GM12865 (cell line): ENCODE measurements at regions not wholly inside any gene's neighbourhood (a gene's known extent, or its start where the extent isn't known, plus 50 kb on each side); places are given as distances from the start of the nearest gene placed in this dataset.

Source experiments
- DNase-seq: peaks from one replicate; pipeline ENCODE4 v3.0.0; 2010; ENCODE audit warnings: low read depth
- H3K4me3 ChIP-seq: 2 replicates; pipeline ENCODE4 v1.5.1; 2011; ENCODE audit warnings: mild to moderate bottlenecking, low read depth, low read length, control low read depth
- TF ChIP-seq, protein P1 (sequence below): IDR thresholded peaks from 2 replicates; pipeline ENCODE4 v1.5.1; 2011; ENCODE audit warnings: low read length, control low read depth, low read depth, inconsistent platforms; ENCODE audit not compliant: insufficient read depth; ENCODE audit errors: missing control alignments

DNA sequence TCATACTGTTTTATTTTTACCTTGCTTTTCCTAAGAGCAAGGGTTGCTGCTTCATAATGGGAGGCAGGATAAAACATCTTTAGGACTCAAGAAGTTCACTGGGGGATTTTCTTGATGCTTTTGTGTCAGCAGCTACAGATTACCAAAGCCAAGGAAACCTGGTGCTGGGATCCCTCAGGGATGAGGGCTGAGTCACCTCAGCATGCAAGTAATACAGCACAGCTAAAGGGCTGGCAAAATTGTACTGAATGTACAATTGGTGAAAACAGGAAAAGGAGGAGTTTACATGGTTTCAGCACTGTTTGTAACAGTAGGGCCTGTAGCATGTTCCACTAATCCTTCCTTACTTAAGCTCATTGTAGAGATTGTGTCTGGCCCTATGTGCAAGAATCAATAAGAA is 1056.8 kb downstream of the SORCS1 start:
- TF ChIP-seq, protein P1, sequence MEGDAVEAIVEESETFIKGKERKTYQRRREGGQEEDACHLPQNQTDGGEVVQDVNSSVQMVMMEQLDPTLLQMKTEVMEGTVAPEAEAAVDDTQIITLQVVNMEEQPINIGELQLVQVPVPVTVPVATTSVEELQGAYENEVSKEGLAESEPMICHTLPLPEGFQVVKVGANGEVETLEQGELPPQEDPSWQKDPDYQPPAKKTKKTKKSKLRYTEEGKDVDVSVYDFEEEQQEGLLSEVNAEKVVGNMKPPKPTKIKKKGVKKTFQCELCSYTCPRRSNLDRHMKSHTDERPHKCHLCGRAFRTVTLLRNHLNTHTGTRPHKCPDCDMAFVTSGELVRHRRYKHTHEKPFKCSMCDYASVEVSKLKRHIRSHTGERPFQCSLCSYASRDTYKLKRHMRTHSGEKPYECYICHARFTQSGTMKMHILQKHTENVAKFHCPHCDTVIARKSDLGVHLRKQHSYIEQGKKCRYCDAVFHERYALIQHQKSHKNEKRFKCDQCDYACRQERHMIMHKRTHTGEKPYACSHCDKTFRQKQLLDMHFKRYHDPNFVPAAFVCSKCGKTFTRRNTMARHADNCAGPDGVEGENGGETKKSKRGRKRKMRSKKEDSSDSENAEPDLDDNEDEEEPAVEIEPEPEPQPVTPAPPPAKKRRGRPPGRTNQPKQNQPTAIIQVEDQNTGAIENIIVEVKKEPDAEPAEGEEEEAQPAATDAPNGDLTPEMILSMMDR, result no peak
- no peak overlapping the region for H3K4me3 ChIP-seq
- DNase-seq, result no peak

DNA sequence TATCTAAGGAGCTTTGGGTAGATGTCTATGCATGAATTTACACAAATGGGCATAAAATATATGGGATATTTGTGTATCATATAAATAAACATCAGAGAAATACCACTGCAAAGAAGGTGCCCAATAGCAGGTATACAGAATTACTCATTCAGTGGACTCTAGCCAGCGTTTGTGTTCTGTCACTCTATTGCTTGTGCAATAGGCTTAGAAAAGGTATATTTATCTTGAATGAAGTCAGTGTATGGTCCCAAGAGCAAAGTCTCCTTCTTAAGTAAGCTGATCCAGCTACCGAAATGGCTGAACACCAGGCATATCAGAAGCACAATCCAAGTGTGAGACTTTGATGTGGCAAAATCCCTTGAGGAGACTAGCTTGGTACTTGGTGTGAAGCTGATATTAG is 1058.4 kb downstream of the SORCS1 start:
- no peak for DNase-seq
- TF ChIP-seq, protein P1, result no peak
- H3K4me3 ChIP-seq, result no peak overlapping the region

DNA sequence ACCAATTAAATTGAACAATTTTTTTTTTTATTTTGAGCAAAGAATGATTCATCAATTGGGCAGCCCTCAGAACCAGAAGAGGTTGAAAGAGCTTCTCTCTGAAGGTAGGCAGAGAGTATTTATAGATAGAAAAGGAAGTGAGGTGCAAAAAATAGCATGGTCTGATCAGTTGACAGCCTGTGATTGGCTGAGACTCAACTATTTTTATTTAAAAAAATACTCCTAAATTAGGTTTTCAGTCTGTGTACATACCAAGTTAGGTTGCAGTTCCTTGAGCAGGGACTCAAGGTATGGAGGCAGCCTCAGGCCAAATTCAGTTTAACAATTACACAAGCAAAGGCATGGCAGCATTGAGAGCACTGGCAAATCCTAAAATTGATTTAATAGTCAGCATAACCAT is 1074.7 kb downstream of the SORCS1 start:
- TF ChIP-seq, protein P1, result no peak
- DNase-seq, result no peak
- no peak overlapping the region for H3K4me3 ChIP-seq

DNA sequence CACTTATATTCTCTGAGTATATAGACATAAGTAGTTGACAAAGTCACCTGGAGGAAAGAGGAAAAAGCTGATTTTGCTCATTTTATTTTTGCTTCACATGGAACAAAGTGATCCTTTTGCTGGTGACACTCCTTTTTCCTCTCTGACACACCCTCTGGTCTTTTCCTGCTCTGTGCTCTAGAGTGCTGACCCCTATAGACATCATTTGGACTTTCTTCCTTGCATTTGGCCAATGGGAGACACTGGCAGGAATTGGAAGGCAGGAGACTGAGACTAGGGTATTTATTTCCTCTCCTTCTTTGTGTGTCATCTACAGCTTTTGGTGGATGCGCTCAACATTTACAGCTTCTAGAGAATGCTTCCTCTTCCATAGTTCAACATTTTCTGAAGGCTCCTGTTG is 1078.1 kb downstream of the SORCS1 start:
- no peak overlapping the region for H3K4me3 ChIP-seq
- TF ChIP-seq, protein P1, result no peak
- DNase-seq, result no peak

DNA sequence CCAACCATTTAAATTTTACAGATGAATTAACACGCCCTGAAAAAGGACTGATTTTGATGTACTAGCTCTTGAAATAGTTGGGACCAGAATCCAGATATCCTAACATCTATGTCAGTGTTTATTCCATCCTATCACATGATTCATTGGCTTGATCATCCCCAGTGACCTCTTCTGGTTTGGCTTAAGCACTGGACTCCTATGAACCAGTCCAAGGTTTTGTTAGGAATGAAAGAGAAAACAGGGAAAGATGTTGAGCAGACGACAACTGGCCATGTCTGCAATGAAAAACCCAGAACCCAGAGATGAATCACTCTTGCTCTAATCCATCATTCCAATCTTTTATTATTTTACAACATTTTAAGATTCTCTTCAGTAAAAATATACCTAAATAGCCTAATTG is 1080.9 kb downstream of the SORCS1 start:
- no peak overlapping the region for H3K4me3 ChIP-seq
- TF ChIP-seq, protein P1, result no peak
- no peak for DNase-seq

DNA sequence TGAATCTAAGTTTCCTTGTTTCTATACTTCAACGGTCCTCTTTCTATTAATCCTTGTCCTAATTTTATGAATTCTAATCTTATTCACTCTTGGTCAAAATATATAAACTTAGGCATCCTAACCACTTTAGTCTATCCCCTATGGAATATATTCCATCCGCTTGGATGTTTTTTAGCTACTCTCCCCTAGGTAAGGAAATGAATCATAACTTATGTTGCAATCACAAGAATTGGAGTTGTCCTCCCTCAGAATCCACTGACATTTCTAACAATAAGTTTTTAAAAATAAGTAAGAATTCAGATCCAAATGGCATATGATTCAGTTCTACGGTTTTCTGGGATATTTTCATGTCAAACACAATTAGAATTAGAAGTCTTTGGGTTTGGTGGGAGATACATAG is 1081.6 kb downstream of the SORCS1 start:
- DNase-seq, result no peak
- TF ChIP-seq, protein P1, result no peak
- no peak overlapping the region for H3K4me3 ChIP-seq

DNA sequence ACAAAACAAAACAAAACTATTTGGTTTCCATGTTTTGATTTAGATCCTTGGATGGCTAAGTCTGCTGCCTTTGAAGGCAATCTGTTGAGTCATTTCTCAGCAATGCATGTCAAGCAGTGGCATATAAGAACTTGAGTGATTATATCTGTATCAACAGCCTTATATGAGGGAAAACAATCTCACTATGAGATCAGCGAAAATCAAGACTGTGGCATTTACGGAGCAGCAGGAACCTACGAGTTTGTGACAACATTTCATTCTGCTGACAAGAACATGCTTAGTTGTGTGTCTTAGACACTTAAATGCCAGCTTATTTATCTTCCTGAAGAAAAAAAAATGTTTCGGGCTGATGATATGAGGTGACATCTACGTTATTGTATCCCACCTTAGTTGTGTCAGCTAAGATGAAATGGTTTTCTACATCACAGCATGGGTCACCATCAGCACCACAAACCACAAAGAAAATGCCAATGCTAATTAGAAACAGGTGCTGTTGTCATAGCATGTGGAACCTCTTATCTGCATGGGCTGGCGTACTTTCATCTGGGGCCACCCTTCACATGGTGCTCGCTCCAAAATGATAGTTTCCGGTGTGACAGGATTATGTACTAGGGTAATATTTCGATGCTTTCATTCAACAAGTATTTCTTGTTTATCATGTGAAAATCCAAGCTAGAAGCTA is 1085.5 kb downstream of the SORCS1 start:
- no peak for DNase-seq
- TF ChIP-seq, protein P1, result no peak
- no peak overlapping the region for H3K4me3 ChIP-seq
